ENCODE measurements at regions not wholly inside any gene's neighbourhood (a gene's known extent, or its start where the extent isn't known, plus 50 kb on each side); places are given as distances from the start of the nearest gene placed in this dataset.

GRCh38 chr15:96916750-96917149, 586.2 kb downstream of the NR2F2 start:
- TF ChIP-seq CTCF (IDR thresholded peaks at IDR 0.05; ENCODE audit: poor library complexity) (no peak), EZH2 (IDR thresholded peaks at IDR 0.05; ENCODE audit: borderline replicate concordance) (no peak), EZH2phosphoT487 (IDR thresholded peaks at IDR 0.05; ENCODE audit: low read depth, severe bottlenecking, unreplicated experiment) (no peak)
